ENCODE measurements at regions not wholly inside any gene's neighbourhood (a gene's known extent, or its start where the extent isn't known, plus 50 kb on each side); places are given as distances from the start of the nearest gene placed in this dataset.

- no peak for ATAC-seq
- TF ChIP-seq TCF7L2 (IDR thresholded peaks at IDR 0.05; ENCODE audit: low read depth, low read length) (no peak), REST (IDR thresholded peaks at IDR 0.05; ENCODE audit: insufficient read depth in 1 of 2, low read depth in 2 of 2, low read length in 1 of 2) (no peak), CTCF (IDR thresholded peaks at IDR 0.05) (no peak), SIN3A (IDR thresholded peaks at IDR 0.05; ENCODE audit: borderline replicate concordance, insufficient read depth, low read depth, low read length) (no peak), POLR2AphosphoS5 (IDR thresholded peaks at IDR 0.05; ENCODE audit: low read depth, low read length) (no peak)
- Histone ChIP-seq H3K4me3 (ENCODE audit: low read depth in 2 of 2, low read length in 2 of 2) (no peak overlapping the region), H3K4me1 (ENCODE audit: control insufficient read depth, insufficient read depth, low read length) (no peaks in the 10 kb centered on the region), H3K36me3 (ENCODE audit: control insufficient read depth, insufficient read depth, low read length) (no peaks in the 10 kb centered on the region), H3K27me3 (ENCODE audit: control insufficient read depth, insufficient read depth, low read length) (no peaks in the 10 kb centered on the region), H3K9me3 (ENCODE audit: control insufficient read depth, insufficient read depth, low read depth, low read length) (no peaks in the 10 kb centered on the region; the same call in 1 of the 2 replicates), H3K27ac (ENCODE audit: low read length) (no peak overlapping the region)
- intact Hi-C loops (cut with micrococcal nuclease; ENCODE audit: unreplicated experiment): no loop called here
- in situ Hi-C loops (cut with HindIII; ENCODE audit: low pct_unique_long_range_greater_than_20kb, low sequenced_read_pairs): no loop called here
- ChIA-PET POLR2A (no interaction called here), CTCF (no interaction called here)
- no TSS peak for BruUV-seq (replicated peaks)
- no peak for DNase-seq (ENCODE audit: low read depth, low spot score)
These were observed 818.8 kb upstream of the CHORDC1 start for GRCh38 chr11:91041626-91042025.

GRCh38 chr11:91023731-91024130, 800.9 kb upstream of the CHORDC1 start:
- DNase-seq (ENCODE audit: low read depth, low spot score) (no peak), ATAC-seq (no peak)
- POLR2A ChIA-PET: no interaction called here
- BruUV-seq (replicated peaks): no TSS peak
- Histone ChIP-seq H3K4me3 (ENCODE audit: low read depth in 2 of 2, low read length in 2 of 2) (no peak overlapping the region), H3K36me3 (ENCODE audit: control insufficient read depth, insufficient read depth, low read length) (no peaks in the 10 kb centered on the region), H3K9me3 (ENCODE audit: control insufficient read depth, insufficient read depth, low read depth, low read length) (no peaks in the 10 kb centered on the region; the same call in 1 of the 2 replicates), H3K27ac (ENCODE audit: low read length) (no peak overlapping the region), H3K4me1 (ENCODE audit: control insufficient read depth, insufficient read depth, low read length) (no peaks in the 10 kb centered on the region), H3K27me3 (ENCODE audit: control insufficient read depth, insufficient read depth, low read length) (no peaks in the 10 kb centered on the region)
- intact Hi-C loops (cut with micrococcal nuclease; ENCODE audit: unreplicated experiment) (no loop called here), in situ Hi-C loops (cut with HindIII; ENCODE audit: low pct_unique_long_range_greater_than_20kb, low sequenced_read_pairs) (no loop called here)
- no peak for TF ChIP-seq POLR2AphosphoS5 (IDR thresholded peaks at IDR 0.05; ENCODE audit: low read depth, low read length)
- TF ChIP-seq SIN3A (IDR thresholded peaks at IDR 0.05; ENCODE audit: borderline replicate concordance, insufficient read depth, low read depth, low read length): no peak
- TF ChIP-seq TCF7L2 (IDR thresholded peaks at IDR 0.05; ENCODE audit: low read depth, low read length): no peak
- no peak for TF ChIP-seq REST (IDR thresholded peaks at IDR 0.05; ENCODE audit: insufficient read depth in 1 of 2, low read depth in 2 of 2, low read length in 1 of 2)
- no peak for TF ChIP-seq CTCF (IDR thresholded peaks at IDR 0.05)
- CTCF ChIA-PET: no interaction called here
